ENCODE measurements at regions not wholly inside any gene's neighbourhood (a gene's known extent, or its start where the extent isn't known, plus 50 kb on each side); places are given as distances from the start of the nearest gene placed in this dataset.
A peak's percentile ranks its signal among the peaks of the same experiment; 100 is the strongest.

DNA sequence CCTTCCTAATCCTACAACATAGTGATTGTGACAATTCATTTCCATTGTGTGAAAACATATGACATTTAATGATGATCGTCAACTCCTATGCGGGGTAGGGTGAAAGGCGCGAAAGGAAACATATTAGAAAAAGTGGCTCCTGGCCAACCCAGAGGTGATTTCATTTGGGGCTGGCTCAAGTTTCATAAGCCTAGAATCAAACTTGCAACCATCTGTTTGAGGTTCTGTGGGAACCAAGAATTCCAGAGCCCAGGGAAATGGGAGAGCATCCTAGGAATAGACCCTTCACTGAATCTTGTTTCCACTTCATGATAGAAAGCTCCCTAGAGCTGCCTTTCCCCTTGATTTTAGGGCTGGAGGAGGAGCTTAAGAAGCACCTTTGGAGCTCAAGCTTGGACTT, 101.3 kb upstream of the EGFL6 start:
- H3K4me3 Mint-ChIP-seq: no peak overlapping the region
- peaks cover 35% of the 10 kb centered on the region for H3K9me3 Mint-ChIP-seq
- TF ChIP-seq, protein P1, sequence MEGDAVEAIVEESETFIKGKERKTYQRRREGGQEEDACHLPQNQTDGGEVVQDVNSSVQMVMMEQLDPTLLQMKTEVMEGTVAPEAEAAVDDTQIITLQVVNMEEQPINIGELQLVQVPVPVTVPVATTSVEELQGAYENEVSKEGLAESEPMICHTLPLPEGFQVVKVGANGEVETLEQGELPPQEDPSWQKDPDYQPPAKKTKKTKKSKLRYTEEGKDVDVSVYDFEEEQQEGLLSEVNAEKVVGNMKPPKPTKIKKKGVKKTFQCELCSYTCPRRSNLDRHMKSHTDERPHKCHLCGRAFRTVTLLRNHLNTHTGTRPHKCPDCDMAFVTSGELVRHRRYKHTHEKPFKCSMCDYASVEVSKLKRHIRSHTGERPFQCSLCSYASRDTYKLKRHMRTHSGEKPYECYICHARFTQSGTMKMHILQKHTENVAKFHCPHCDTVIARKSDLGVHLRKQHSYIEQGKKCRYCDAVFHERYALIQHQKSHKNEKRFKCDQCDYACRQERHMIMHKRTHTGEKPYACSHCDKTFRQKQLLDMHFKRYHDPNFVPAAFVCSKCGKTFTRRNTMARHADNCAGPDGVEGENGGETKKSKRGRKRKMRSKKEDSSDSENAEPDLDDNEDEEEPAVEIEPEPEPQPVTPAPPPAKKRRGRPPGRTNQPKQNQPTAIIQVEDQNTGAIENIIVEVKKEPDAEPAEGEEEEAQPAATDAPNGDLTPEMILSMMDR (IDR thresholded peaks at IDR 0.05): no peak
- no peaks in the 10 kb centered on the region for H3K36me3 Mint-ChIP-seq (ENCODE audit: low read depth)
- H3K27ac Mint-ChIP-seq: no peak overlapping the region
- H3K27me3 Mint-ChIP-seq (ENCODE audit: low read depth, poor library complexity): no peaks in the 10 kb centered on the region
- DNase-seq: no peak
- H3K4me1 Mint-ChIP-seq: peaks cover 43% of the 10 kb centered on the region

- H3K4me3 Mint-ChIP-seq: no peak overlapping the region
- H3K36me3 Mint-ChIP-seq (ENCODE audit: low read depth): no peaks in the 10 kb centered on the region
- no peak overlapping the region for H3K27ac Mint-ChIP-seq
- TF ChIP-seq, protein P1 (IDR thresholded peaks at IDR 0.05): no peak
- H3K27me3 Mint-ChIP-seq (ENCODE audit: low read depth, poor library complexity): no peaks in the 10 kb centered on the region
- H3K4me1 Mint-ChIP-seq: peaks cover 37% of the 10 kb centered on the region
- no peak for DNase-seq
- peaks cover 43% of the 10 kb centered on the region for H3K9me3 Mint-ChIP-seq
Measured at GRCh38 chrX:13467243-13467642, 102.2 kb upstream of the EGFL6 start.

GRCh38 chrX:13464599-13465275, 104.7 kb upstream of the EGFL6 start:
- no peaks in the 10 kb centered on the region for H3K36me3 Mint-ChIP-seq (ENCODE audit: low read depth)

GRCh38 chrX:13463608-13464007, 105.8 kb upstream of the EGFL6 start:
- DNase-seq: peak; percentile 5
- TF ChIP-seq, protein P1 (IDR thresholded peaks at IDR 0.05): no peak
- no peak overlapping the region for H3K27ac Mint-ChIP-seq
- peaks cover 46% of the 10 kb centered on the region for H3K9me3 Mint-ChIP-seq
- H3K36me3 Mint-ChIP-seq (ENCODE audit: low read depth): no peaks in the 10 kb centered on the region
- H3K4me3 Mint-ChIP-seq: no peak overlapping the region
- no peaks in the 10 kb centered on the region for H3K27me3 Mint-ChIP-seq (ENCODE audit: low read depth, poor library complexity)
- H3K4me1 Mint-ChIP-seq: peaks cover 24% of the 10 kb centered on the region

More at GRCh38 chrX:13464599-13465275, 104.7 kb upstream of the EGFL6 start:
- peaks cover 24% of the 10 kb centered on the region for H3K4me1 Mint-ChIP-seq
- no peaks in the 10 kb centered on the region for H3K27me3 Mint-ChIP-seq (ENCODE audit: low read depth, poor library complexity)
- TF ChIP-seq, protein P1 (IDR thresholded peaks at IDR 0.05): no peak
- H3K4me3 Mint-ChIP-seq: no peak overlapping the region
- no peak for DNase-seq
- peaks cover 46% of the 10 kb centered on the region for H3K9me3 Mint-ChIP-seq
- no peak overlapping the region for H3K27ac Mint-ChIP-seq

DNA sequence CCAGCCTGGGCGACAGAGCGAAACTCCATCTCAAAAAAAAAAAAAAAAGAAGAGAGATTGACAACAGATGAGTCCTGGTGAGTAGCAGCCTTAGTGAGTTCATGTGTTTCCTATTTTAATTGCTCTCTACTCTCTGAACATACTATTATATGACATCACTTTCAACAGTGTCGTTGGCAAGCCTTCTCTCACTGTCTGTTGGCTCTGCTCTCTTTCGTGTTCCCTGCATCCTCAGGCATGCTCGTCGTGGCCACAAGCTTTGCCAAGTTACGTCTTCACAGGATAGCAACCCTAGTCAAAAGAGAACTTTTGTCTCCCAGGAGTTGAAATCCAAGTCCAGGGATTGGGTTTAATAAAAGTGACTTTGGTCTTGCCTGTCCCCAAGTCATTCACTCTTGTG, 117.1 kb upstream of the EGFL6 start:
- Mint-ChIP-seq H3K27me3 (ENCODE audit: low read depth, poor library complexity) (no peaks in the 10 kb centered on the region), H3K27ac (no peak overlapping the region), H3K36me3 (ENCODE audit: low read depth) (no peaks in the 10 kb centered on the region), H3K4me3 (no peak overlapping the region), H3K4me1 (peaks cover 8% of the 10 kb centered on the region), H3K9me3 (peaks cover 28% of the 10 kb centered on the region)
- no peak for DNase-seq
- TF ChIP-seq, protein P1 (IDR thresholded peaks at IDR 0.05): no peak

GRCh38 chrX:13449441-13449840, 120.0 kb upstream of the EGFL6 start:
- peaks cover 40% of the 10 kb centered on the region for H3K9me3 Mint-ChIP-seq
- peaks cover 8% of the 10 kb centered on the region for H3K4me1 Mint-ChIP-seq
- H3K36me3 Mint-ChIP-seq (ENCODE audit: low read depth): no peaks in the 10 kb centered on the region
- no peak overlapping the region for H3K4me3 Mint-ChIP-seq
- H3K27ac Mint-ChIP-seq: no peak overlapping the region
- DNase-seq: no peak
- TF ChIP-seq, protein P1 (IDR thresholded peaks at IDR 0.05): no peak
- H3K27me3 Mint-ChIP-seq (ENCODE audit: low read depth, poor library complexity): no peaks in the 10 kb centered on the region

Measured in nephron progenitor cell (in vitro differentiated cells).